Thyroid gland (tissue), 4 donors: ENCODE measurements at regions not wholly inside any gene's neighbourhood (a gene's known extent, or its start where the extent isn't known, plus 50 kb on each side); places are given as distances from the start of the nearest gene placed in this dataset.

Experiments
- DNase-seq, 2 donors: peaks; one replicate each; pipeline ENCODE4 v3.0.0-alpha.2; 2019
- H3K27ac ChIP-seq, 3 donors: fragments of 200-600 bp; sonication (generic); 1 replicate in 2 of 3; 2 replicates in 1 of 3; pipeline ENCODE4 v1.5.1; 2016 to 2019; ENCODE audit warnings: mild to moderate bottlenecking in 1 of 3, moderate library complexity in 1 of 3
- H3K27me3 ChIP-seq: fragments of 200-600 bp; sonication (generic); one replicate; pipeline ENCODE4 v1.5.1; 2019
- H3K36me3 ChIP-seq, 2 donors: fragments of 200-600 bp; sonication (generic); one replicate each; pipeline ENCODE4 v1.5.1; 2016 to 2019
- H3K4me1 ChIP-seq, 2 donors: fragments of 200-600 bp; sonication (generic); one replicate each; pipeline ENCODE4 v1.5.1; 2017 to 2019
- H3K4me3 ChIP-seq, 3 donors: fragments of 200-600 bp; sonication (generic); replicated peaks in 1 of 3; 1 replicate in 2 of 3; 2 replicates in 1 of 3; pipeline ENCODE4 v1.5.1; 2016; ENCODE audit warnings: mild to moderate bottlenecking in 1 of 3
- H3K9me3 ChIP-seq: fragments of 200-600 bp; sonication (generic); one replicate; pipeline ENCODE4 v1.5.1; 2017
- POLR2A ChIP-seq, 2 donors: fragments of 450-650 bp; IDR thresholded peaks; one replicate each; pipeline ENCODE4 v1.6.1; 2017; ENCODE audit warnings: antibody characterized with exemption in 2 of 2, mild to moderate bottlenecking in 2 of 2, moderate library complexity in 1 of 2
- WGBS, 2 donors: methylation state at CpG; one replicate each; pipeline ENCODE4 v1.1.5; 2017; 5-methylcytosine and 5-hydroxymethylcytosine counted together
- intact Hi-C: fragments of 100-400 bp; cut with DNase I; formaldehyde crosslinking; loops from one replicate; pipeline ENCODE4 v1.15.1; 2023
- TF ChIP-seq, protein P1 (sequence below), 6 experiments: fragments of 200-600 bp in 3 of 6; fragments of 450-650 bp in 3 of 6; sonication (generic) in 3 of 6; IDR thresholded peaks; one replicate each; pipeline ENCODE4 v1.5.1; 2016 to 2019; ENCODE audit warnings: antibody characterized with exemption in 6 of 6, mild to moderate bottlenecking in 2 of 6, inconsistent platforms in 1 of 6, moderate library complexity in 1 of 6

DNA sequence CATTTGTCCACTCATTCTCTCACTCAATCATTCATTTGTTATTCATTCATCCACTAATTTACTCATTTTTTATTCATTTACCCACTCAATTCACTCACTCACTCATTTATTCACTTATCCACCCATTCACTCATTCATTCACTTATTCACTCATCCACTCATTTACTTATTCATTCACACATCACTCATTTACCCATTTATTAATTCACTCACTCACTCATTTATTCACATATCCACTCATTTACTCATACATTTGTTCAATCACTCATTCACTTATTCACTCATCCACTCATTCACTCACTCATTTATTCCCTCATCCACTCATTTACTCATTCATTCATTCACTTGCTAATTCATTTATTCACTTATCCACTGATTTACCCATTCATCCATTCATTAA, 129.1 kb downstream of the TTLL2 start:
- no peak overlapping the region for H3K27ac ChIP-seq
- DNase-seq: no peak
- TF ChIP-seq, protein P1, sequence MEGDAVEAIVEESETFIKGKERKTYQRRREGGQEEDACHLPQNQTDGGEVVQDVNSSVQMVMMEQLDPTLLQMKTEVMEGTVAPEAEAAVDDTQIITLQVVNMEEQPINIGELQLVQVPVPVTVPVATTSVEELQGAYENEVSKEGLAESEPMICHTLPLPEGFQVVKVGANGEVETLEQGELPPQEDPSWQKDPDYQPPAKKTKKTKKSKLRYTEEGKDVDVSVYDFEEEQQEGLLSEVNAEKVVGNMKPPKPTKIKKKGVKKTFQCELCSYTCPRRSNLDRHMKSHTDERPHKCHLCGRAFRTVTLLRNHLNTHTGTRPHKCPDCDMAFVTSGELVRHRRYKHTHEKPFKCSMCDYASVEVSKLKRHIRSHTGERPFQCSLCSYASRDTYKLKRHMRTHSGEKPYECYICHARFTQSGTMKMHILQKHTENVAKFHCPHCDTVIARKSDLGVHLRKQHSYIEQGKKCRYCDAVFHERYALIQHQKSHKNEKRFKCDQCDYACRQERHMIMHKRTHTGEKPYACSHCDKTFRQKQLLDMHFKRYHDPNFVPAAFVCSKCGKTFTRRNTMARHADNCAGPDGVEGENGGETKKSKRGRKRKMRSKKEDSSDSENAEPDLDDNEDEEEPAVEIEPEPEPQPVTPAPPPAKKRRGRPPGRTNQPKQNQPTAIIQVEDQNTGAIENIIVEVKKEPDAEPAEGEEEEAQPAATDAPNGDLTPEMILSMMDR (IDR thresholded peaks at IDR 0.05): no peak
- no peak for TF ChIP-seq POLR2A (IDR thresholded peaks at IDR 0.05)
- no peaks in the 10 kb centered on the region for H3K36me3 ChIP-seq
- H3K4me1 ChIP-seq: no peaks in the 10 kb centered on the region
- no peak overlapping the region for H3K4me3 ChIP-seq
- no peaks in the 10 kb centered on the region for H3K27me3 ChIP-seq
- no peaks in the 10 kb centered on the region for H3K9me3 ChIP-seq
- intact Hi-C loops: no loop called here

DNA sequence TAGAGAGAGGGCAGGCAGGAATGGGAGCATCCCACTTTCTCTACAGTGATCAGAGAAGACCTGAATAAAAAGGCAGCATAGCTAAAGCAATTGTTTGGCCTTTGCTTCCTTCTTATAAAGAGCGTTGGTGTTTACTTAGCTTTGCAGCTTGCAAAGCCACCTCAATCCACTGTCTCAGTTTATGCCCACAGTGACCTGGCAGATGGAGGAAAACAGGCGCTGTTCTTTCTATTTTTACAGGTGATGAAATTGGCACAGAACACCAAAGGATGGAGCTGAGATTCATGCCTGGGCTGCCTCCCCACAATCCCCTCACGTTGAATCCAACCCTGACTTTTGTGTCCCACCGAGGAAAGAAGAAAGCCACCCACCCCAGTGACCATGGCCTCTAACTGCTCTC, 130.5 kb downstream of the TTLL2 start:
- Histone ChIP-seq H3K9me3 (no peaks in the 10 kb centered on the region), H3K27me3 (no peaks in the 10 kb centered on the region), H3K27ac (no peak overlapping the region), H3K36me3 (no peaks in the 10 kb centered on the region), H3K4me3 (no peak overlapping the region), H3K4me1 (no peaks in the 10 kb centered on the region)
- intact Hi-C loops: no loop called here
- TF ChIP-seq POLR2A (IDR thresholded peaks at IDR 0.05): no peak
- TF ChIP-seq, protein P1 (IDR thresholded peaks at IDR 0.05): no peak
- no peak for DNase-seq
- WGBS, 2 donors: 83% methylated on average over 4 of the region's 4 CpGs

DNA sequence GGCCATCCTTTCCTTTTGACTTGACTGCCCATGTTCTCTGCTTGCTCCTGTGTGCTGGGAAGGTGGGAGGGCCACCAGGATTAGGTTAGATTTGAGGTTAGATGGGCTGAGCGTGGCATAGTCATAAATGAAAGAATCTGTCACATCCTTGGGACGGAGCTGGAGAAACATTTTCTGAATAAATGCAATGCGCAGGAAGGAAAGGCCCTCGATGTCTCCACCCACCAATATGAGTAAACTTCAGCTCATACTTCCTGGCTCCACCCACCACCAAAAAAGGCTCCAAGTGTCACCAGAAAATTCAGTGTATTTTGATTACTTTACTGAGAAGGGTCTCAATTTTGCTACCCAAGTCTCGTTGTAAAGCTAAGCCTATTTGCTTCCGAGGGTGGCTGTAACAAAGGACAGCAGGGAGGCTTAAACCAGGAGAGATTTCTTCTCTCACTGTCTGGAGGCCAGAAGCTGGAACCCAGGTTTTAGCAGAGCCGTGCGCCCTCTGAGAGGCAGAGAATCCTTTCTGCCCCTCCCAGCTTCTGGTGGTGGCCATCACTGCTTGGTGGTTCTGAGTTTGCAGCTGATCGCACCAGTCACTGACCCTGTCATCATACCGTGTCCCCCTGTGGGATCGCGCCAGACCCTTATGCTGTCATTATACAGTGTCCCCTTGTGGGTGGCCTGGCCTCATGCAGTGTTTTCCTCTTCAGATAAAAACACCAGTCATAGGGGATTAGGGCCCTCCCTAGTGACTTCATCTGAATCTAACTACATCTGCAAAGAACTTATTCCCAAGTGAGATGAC, 137.8 kb downstream of the TTLL2 start:
- Histone ChIP-seq H3K27me3 (no peaks in the 10 kb centered on the region), H3K36me3 (no peaks in the 10 kb centered on the region), H3K4me1 (no peaks in the 10 kb centered on the region), H3K27ac (no peak overlapping the region), H3K9me3 (no peaks in the 10 kb centered on the region), H3K4me3 (no peak overlapping the region)
- 86 to 91% methylated on average over 12 of the region's 12 CpGs for WGBS, 2 donors
- no peak for DNase-seq
- intact Hi-C loops: no loop called here
- TF ChIP-seq, protein P1 (IDR thresholded peaks at IDR 0.05): no peak
- no peak for TF ChIP-seq POLR2A (IDR thresholded peaks at IDR 0.05)

DNA sequence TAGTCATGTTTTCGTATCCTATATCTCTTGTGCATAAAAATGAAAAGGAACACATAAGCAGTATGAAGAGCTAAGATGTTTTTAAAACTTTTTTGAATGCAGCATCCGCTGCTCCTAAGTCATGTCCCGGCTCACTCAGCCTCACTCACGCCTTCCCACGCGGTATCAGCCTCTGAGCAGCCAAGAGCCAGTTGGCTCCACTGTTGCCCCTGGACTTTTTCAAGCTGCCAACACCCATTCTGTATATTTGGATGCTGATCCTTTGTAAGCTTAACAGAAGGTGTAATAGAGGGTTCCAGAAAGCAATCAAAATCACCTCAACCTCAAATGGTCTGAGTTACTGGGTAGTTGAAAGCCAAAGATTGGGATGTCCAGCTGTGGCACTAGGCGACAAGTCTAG, 139.3 kb downstream of the TTLL2 start:
- Histone ChIP-seq H3K36me3 (no peaks in the 10 kb centered on the region), H3K4me3 (no peak overlapping the region), H3K9me3 (no peaks in the 10 kb centered on the region), H3K4me1 (no peaks in the 10 kb centered on the region), H3K27me3 (no peaks in the 10 kb centered on the region), H3K27ac (no peak overlapping the region)
- 92% methylated on average over 7 of the region's 7 CpGs for WGBS, 2 donors
- no peak for DNase-seq
- intact Hi-C loops: no loop called here
- no peak for TF ChIP-seq POLR2A (IDR thresholded peaks at IDR 0.05)
- TF ChIP-seq, protein P1 (IDR thresholded peaks at IDR 0.05): no peak

DNA sequence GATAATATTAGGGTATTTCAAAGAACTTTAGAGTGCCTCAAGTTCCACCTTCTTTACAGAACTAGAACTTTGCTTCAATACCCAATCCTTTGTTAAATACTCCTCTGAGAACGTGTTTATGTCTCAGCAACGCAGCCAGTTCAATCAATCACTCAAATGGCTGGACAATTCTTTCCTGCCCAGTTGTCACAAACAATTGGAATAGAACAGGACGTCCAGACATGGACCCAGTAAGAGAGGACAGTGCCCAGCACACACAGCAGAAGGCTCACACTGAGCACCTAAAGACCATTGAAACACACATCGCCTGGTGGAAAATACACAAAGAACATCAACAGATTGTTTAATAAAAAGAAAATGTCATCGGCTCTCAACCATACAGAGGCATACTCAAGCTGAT, 140.6 kb downstream of the TTLL2 start:
- H3K36me3 ChIP-seq: no peaks in the 10 kb centered on the region
- intact Hi-C loops: no loop called here
- WGBS, 2 donors: 65 to 68% methylated on average over 5 of the region's 5 CpGs
- H3K9me3 ChIP-seq: no peaks in the 10 kb centered on the region
- H3K4me1 ChIP-seq: no peaks in the 10 kb centered on the region
- no peaks in the 10 kb centered on the region for H3K27me3 ChIP-seq
- TF ChIP-seq POLR2A (IDR thresholded peaks at IDR 0.05): no peak
- TF ChIP-seq, protein P1 (IDR thresholded peaks at IDR 0.05): no peak
- H3K4me3 ChIP-seq: no peak overlapping the region
- no peak overlapping the region for H3K27ac ChIP-seq
- DNase-seq: no peak
